Heart right ventricle (tissue), 16 donors: ENCODE measurements at regions not wholly inside any gene's neighbourhood (a gene's known extent, or its start where the extent isn't known, plus 50 kb on each side); places are given as distances from the start of the nearest gene placed in this dataset.

ENCODE experiments used
- ATAC-seq, 8 donors: fragments of 200-7000 bp; cut with Tn5 transposase; one replicate each; pipeline ENCODE4 v1.9.1; 2020; ENCODE audit warnings: mild to moderate bottlenecking in 8 of 8, moderate library complexity in 8 of 8, moderate number of reproducible peaks in 1 of 8
- DNase-seq, 2 donors: peaks; one replicate each; pipeline ENCODE4 v3.0.0-alpha.2; 2020
- H3K27ac ChIP-seq, 10 donors: fragments of 200-600 bp; sonication (generic) in 2 of 10; one replicate each; pipeline versions ENCODE4 v1.5.0 to v1.8.0; 2020 to 2022; ENCODE audit warnings: mild to moderate bottlenecking in 3 of 10
- H3K27me3 ChIP-seq, 7 donors: fragments of 200-600 bp; one replicate each; pipeline ENCODE4 v1.8.0; 2021 to 2022; ENCODE audit warnings: mild to moderate bottlenecking in 2 of 7
- H3K36me3 ChIP-seq, 9 donors: fragments of 200-600 bp; sonication (generic) in 1 of 9; one replicate each; pipeline versions ENCODE4 v1.5.0 to v1.8.0; 2020 to 2022; ENCODE audit warnings: mild to moderate bottlenecking in 2 of 9
- H3K4me1 ChIP-seq, 9 donors: fragments of 200-600 bp; sonication (generic) in 1 of 9; one replicate each; pipeline versions ENCODE4 v1.5.0 to v1.8.0; 2020 to 2022; ENCODE audit warnings: mild to moderate bottlenecking in 4 of 9
- H3K4me3 ChIP-seq, 10 donors: fragments of 200-600 bp; sonication (generic) in 2 of 10; one replicate each; pipeline versions ENCODE4 v1.5.0 to v1.8.0; 2020 to 2022; ENCODE audit warnings: mild to moderate bottlenecking in 7 of 10, moderate library complexity in 2 of 10
- H3K9me3 ChIP-seq, 11 donors: fragments of 200-600 bp in 10 of 11; sonication (generic) in 2 of 11; one replicate each; pipeline versions ENCODE4 v1.5.0 to v1.8.0; 2013 to 2022; ENCODE audit warnings: mild to moderate bottlenecking in 2 of 11, control low read depth in 1 of 11, moderate library complexity in 1 of 11
- CTCF ChIP-seq, 9 donors: fragments of 200-600 bp; sonication (generic) in 2 of 9; IDR thresholded peaks; one replicate each; pipeline versions ENCODE4 v1.5.0 to v1.8.0; 2021 to 2022; ENCODE audit warnings: antibody characterized with exemption in 9 of 9, mild to moderate bottlenecking in 5 of 9, moderate library complexity in 1 of 9
- WGBS, 2 donors: extraction: QIAGEN DNeasy Blood & Tissue Kit; methylation state at CpG; one replicate each; pipeline ENCODE4 v1.1.7; 2013; ENCODE audit warnings: inconsistent platforms in 1 of 2; 5-methylcytosine and 5-hydroxymethylcytosine counted together
- intact Hi-C, 10 donors: fragments of 100-400 bp; cut with DNase I; formaldehyde crosslinking; loops; one replicate each; pipeline versions ENCODE4 v1.11.1 to v1.14.2; 2022
- donor health status: Arrhythmogenic right ventricular cardiomyopathy.
- donor health status: ischemic (EF 13 %, LVEDD 7.1; RV severe dilation, severe dysfunction).
- donor health status: healthy with polysubstance abuse.
- donor health status: DM: no; HTN: yes; CAD: no.
- donor health status: DM: no; HTN: no; CAD: no.
- donor health status: ischemic (EF 25% LVEDD 6.9; RV normal size, moderate dysfunction).
- donor health status: ischemic (EF 25% LVEDD 5.7; RV mildly dilated, moderate dysfunction).
- donor health status: healthy.
- donor health status: DM: yes; HTN: yes; CAD: no.
- donor health status: Ischemic cardiomyopathy.
- donor health status: ischemic (EF 35%, LVEDD 5.7; RV mildly dilated, moderate dysfunction).
- donor health status: nonischemic (EF 11% LVEDD 7.7; RV severe dilation, severe dysfunction).
- donor health status: DM: yes; HTN: yes; CAD: no.
- donor health status: PGD.
- donor health status: ischemic (EF 29% LVEDD 5.4; RV normal size, mild dysfunction).
- donor health status: nonischemic (EF 23%, LVEDD 6.1; RV moderate dilation, normal function).

GRCh38 chr20:50301165-50301564 is 110.5 kb downstream of the CEBPB start:
- Histone ChIP-seq H3K4me1 (peaks cover 20 to 74% (median 32%) of the 10 kb centered on the region in 9 donors), H3K27ac (no peak overlapping the region), H3K4me3 (no peak overlapping the region), H3K36me3 (no peaks in the 10 kb centered on the region), H3K9me3 (no peaks in the 10 kb centered on the region), H3K27me3 (no peaks in the 10 kb centered on the region)
- no peak for DNase-seq
- WGBS, 2 donors = 98% methylated on average over 3 of the region's 3 CpGs
- no peak for TF ChIP-seq CTCF (IDR thresholded peaks at IDR 0.05)
- no peak for ATAC-seq
- intact Hi-C loops = loop anchor here in 2 of 10 donors (10.0 kb wide), 3 partner anchors 114 to 164 kb away; no protein-coding TSS in a partner anchor

- no peak for ATAC-seq
Measured at GRCh38 chr20:50301712-50302111, 111.1 kb downstream of the CEBPB start.

GRCh38 chr20:50302341-50303057 is 111.9 kb downstream of the CEBPB start:
- 62% methylated on average over 10 of the region's 10 CpGs for WGBS, 2 donors
- Histone ChIP-seq H3K9me3 (no peaks in the 10 kb centered on the region), H3K27me3 (no peaks in the 10 kb centered on the region), H3K27ac (peak overlapping the region in 6 of 10 donors; percentile 3 to 96 (median 52)), H3K4me3 (no peak overlapping the region), H3K36me3 (no peaks in the 10 kb centered on the region), H3K4me1 (peaks cover 20 to 73% (median 40%) of the 10 kb centered on the region in 9 donors)
- intact Hi-C loops = loop anchor here in 2 of 10 donors (1.0 to 10.0 kb wide), 4 partner anchors 16 to 162 kb away; no protein-coding TSS in a partner anchor
- ATAC-seq (no peak), DNase-seq (no peak)
- no peak for TF ChIP-seq CTCF (IDR thresholded peaks at IDR 0.05)

More at GRCh38 chr20:50301712-50302111, 111.1 kb downstream of the CEBPB start:
- TF ChIP-seq CTCF (IDR thresholded peaks at IDR 0.05) = no peak
- no peak for DNase-seq
- Histone ChIP-seq H3K27ac (peak overlapping the region in 1 of 10 donors; percentile 96), H3K4me3 (no peak overlapping the region), H3K9me3 (no peaks in the 10 kb centered on the region), H3K4me1 (peaks cover 20 to 74% (median 35%) of the 10 kb centered on the region in 9 donors), H3K27me3 (no peaks in the 10 kb centered on the region), H3K36me3 (no peaks in the 10 kb centered on the region)
- intact Hi-C loops = loop anchor here in 2 of 10 donors (1.0 to 10.0 kb wide), 4 partner anchors 15 to 163 kb away; no protein-coding TSS in a partner anchor

GRCh38 chr20:50303573-50304500 is 113.2 kb downstream of the CEBPB start:
- Histone ChIP-seq H3K4me1 (peaks cover 26 to 71% (median 52%) of the 10 kb centered on the region in 9 donors), H3K4me3 (no peak overlapping the region), H3K36me3 (no peaks in the 10 kb centered on the region), H3K27ac (peak overlapping the region; percentile 28 to 96 (median 90)), H3K9me3 (no peaks in the 10 kb centered on the region), H3K27me3 (no peaks in the 10 kb centered on the region)
- TF ChIP-seq CTCF (IDR thresholded peaks at IDR 0.05) = no peak
- ATAC-seq = peak in 7 of 8 donors; percentile 1 to 27 (median 11)
- 59 to 61% methylated on average over 11 of the region's 11 CpGs for WGBS, 2 donors
- peak; percentile 79 to 82 for DNase-seq
- intact Hi-C loops = loop anchor here in 2 of 10 donors (10.0 kb wide), 3 partner anchors 111 to 161 kb away; no protein-coding TSS in a partner anchor
